ENCODE measurements at regions not wholly inside any gene's neighbourhood (a gene's known extent, or its start where the extent isn't known, plus 50 kb on each side); places are given as distances from the start of the nearest gene placed in this dataset.

DNA sequence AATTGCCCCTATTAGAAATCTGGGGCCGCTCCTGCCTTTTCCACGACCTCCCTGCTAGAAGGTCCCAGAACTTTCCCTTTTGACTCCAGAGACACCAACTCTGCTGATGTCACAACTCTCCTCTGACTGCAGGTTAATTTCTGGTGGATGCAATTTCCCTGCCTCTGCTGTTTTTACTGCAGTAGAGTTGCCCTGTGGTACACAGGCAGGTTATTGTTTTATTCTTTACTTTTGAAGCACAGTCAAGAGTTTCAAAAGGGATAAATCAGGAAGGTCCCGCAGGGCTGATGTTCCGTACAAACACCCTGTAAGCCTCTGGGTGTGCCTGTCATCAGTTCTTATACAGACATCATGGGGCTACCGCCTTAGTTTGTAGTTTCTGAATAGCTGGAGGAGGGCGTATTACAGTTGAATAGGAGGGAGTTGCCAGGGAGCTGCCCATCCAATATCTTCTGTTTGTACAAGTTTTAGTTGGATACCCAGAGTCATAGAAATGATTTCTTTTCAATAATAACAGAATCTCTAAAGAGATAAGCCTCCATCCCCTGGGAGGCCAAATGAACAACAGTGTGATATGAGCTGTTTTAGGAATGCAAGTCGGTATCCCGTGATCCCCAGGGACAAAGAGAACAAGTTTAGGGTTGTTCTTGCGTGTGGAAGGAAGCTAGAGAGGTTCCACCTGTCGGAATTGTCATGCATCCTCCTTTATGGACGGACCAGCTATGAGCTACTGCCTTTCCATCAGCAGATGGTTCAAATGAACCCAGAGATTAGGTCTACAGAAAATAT lies 108.4 kb upstream of the COPS8 start:
- TF ChIP-seq, protein P1, sequence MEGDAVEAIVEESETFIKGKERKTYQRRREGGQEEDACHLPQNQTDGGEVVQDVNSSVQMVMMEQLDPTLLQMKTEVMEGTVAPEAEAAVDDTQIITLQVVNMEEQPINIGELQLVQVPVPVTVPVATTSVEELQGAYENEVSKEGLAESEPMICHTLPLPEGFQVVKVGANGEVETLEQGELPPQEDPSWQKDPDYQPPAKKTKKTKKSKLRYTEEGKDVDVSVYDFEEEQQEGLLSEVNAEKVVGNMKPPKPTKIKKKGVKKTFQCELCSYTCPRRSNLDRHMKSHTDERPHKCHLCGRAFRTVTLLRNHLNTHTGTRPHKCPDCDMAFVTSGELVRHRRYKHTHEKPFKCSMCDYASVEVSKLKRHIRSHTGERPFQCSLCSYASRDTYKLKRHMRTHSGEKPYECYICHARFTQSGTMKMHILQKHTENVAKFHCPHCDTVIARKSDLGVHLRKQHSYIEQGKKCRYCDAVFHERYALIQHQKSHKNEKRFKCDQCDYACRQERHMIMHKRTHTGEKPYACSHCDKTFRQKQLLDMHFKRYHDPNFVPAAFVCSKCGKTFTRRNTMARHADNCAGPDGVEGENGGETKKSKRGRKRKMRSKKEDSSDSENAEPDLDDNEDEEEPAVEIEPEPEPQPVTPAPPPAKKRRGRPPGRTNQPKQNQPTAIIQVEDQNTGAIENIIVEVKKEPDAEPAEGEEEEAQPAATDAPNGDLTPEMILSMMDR (IDR thresholded peaks at IDR 0.05) = no peak
- peak in 1 of 2 donors; percentile 31 for ATAC-seq
- intact Hi-C loops (cut with DNase I) = no loop called here

DNA sequence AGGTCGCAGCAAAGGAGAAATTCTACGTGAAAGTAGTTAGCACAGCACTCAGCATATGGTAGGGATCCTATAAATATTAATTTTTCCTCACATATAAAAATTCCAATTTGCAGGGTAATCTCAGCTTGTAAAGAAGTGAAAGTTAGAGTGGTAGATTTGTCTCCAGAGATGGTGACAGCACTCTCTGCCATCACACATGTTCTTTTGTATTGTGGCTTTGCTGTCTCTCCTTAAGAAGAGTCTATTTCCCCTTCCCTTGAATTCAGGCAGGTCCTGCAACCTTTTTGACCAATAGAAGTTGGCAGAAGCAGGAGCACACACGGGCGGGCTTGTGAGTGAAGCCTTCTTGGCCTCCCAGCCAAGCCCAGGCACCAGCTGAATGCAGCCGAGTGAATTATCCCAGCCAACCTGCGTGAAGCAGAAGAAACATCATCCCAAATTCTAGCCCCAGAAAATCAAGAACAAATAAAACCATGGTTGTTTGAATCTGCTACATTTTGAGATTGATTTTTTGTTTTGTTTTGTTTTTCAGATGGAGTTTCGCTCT lies 107.8 kb upstream of the COPS8 start:
- peaks cover 3% of the 10 kb centered on the region for H3K9me3 ChIP-seq
- H3K4me3 ChIP-seq = no peak overlapping the region
- no peaks in the 10 kb centered on the region for H3K36me3 ChIP-seq
- DNase-seq (no peak), ATAC-seq (no peak)
- H3K4me1 ChIP-seq = peaks cover 23% of the 10 kb centered on the region
- H3K27me3 ChIP-seq (ENCODE audit: low read depth) = no peaks in the 10 kb centered on the region
- H3K27ac ChIP-seq = no peak overlapping the region
- TF ChIP-seq, protein P1 (IDR thresholded peaks at IDR 0.05) = no peak
- intact Hi-C loops (cut with DNase I) = no loop called here

More for the DNA sequence above, 108.4 kb upstream of the COPS8 start:
- Histone ChIP-seq H3K4me3 (no peak overlapping the region), H3K36me3 (no peaks in the 10 kb centered on the region), H3K9me3 (no peaks in the 10 kb centered on the region), H3K27me3 (ENCODE audit: low read depth) (no peaks in the 10 kb centered on the region), H3K4me1 (peaks cover 30% of the 10 kb centered on the region), H3K27ac (peak overlapping the region; percentile 36)
- DNase-seq = no peak

DNA sequence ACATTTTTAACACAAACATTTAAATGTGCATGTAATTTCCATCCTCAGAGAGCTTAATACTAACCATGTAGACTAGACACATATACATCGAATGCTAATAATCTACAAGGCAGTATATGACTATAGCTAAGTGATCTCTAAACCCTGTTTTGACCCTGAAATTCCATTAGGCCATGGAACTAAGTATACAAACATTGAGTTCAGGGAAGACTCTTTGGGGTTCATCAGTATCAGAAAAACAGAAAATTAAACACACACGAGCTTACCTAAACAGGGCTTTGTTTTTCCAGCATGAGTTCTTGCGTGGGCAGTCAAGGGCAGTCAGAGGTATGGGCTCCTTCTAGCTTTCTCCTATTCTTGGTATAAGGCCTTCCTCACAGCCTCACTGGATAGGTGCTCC lies 106.0 kb upstream of the COPS8 start:
- intact Hi-C loops (cut with DNase I) = no loop called here
- Histone ChIP-seq H3K4me1 (peaks cover 12% of the 10 kb centered on the region), H3K36me3 (no peaks in the 10 kb centered on the region), H3K9me3 (peaks cover 8% of the 10 kb centered on the region), H3K27me3 (ENCODE audit: low read depth) (no peaks in the 10 kb centered on the region), H3K27ac (no peak overlapping the region), H3K4me3 (no peak overlapping the region)
- ATAC-seq = no peak
- TF ChIP-seq, protein P1 (IDR thresholded peaks at IDR 0.05) = no peak
- no peak for DNase-seq

DNA sequence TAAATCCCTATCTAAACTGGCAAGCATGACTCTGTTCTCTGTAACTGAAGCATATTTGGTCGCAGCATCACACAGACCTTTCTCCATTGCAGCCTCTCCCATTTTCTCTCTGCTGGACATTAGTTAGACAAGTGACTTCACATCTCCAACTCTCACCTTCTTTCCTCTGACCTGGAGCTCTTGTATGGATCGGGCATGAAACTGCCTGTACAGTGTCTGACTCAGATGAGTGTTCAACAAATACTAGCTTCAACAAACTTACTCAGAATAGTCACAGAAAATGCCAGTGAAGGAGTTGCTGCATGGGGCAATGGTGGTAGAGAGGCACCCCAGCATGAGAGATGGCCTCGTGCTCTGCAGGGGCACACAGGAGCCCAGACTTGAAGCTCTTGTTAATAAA lies 104.7 kb upstream of the COPS8 start:
- no peak overlapping the region for H3K27ac ChIP-seq
- H3K4me1 ChIP-seq = peaks cover 12% of the 10 kb centered on the region
- H3K27me3 ChIP-seq (ENCODE audit: low read depth) = no peaks in the 10 kb centered on the region
- H3K9me3 ChIP-seq = peaks cover 8% of the 10 kb centered on the region
- DNase-seq (no peak), ATAC-seq (no peak)
- no peaks in the 10 kb centered on the region for H3K36me3 ChIP-seq
- TF ChIP-seq, protein P1 (IDR thresholded peaks at IDR 0.05) = no peak
- intact Hi-C loops (cut with DNase I) = no loop called here
- H3K4me3 ChIP-seq = no peak overlapping the region

DNA sequence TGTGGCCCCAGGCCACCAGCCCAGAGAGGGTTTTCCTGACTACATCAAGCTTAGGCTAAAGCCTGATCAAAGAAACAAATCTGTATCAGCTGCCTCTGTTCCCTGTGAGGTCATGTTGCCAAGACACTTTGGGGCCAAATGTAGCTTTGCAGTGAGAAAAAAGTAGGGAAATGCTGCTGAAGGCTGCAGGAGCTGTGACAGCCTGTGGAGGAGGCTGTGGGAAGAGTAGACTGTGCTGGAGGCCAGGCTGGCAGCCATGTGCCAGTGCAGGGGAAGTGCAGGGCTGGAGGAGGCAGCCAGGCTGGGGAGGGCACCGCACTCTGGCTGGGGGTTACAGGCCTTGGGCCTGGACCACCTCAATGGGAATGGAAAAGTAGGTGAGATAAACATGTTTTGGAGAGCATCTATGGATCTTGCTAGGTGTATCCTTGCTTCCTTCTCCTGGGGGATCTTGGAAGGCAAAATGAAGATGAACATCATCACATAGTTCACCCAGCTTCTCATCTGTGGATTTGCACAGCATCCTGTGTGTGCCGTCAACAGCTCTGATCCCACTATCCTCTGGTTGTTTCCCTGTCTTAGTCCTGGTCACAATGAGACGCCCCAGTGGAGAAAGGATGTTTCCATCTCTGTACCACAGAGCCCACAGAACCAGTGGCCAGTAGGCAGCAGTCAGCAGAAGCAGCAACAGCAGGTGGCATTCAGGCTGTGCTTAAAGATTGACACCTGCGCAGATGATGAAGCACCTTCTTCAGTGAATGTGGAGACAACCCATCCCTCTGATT lies 103.8 kb upstream of the COPS8 start:
- Histone ChIP-seq H3K4me1 (peaks cover 13% of the 10 kb centered on the region), H3K36me3 (no peaks in the 10 kb centered on the region), H3K27me3 (ENCODE audit: low read depth) (no peaks in the 10 kb centered on the region), H3K27ac (no peak overlapping the region), H3K4me3 (no peak overlapping the region), H3K9me3 (peaks cover 8% of the 10 kb centered on the region)
- TF ChIP-seq, protein P1 (IDR thresholded peaks at IDR 0.05) = no peak
- ATAC-seq = no peak
- no peak for DNase-seq
- intact Hi-C loops (cut with DNase I) = no loop called here

All from lower lobe of right lung (tissue), 2 donors.